K562 (cell line): ENCODE measurements at regions not wholly inside any gene's neighbourhood (a gene's known extent, or its start where the extent isn't known, plus 50 kb on each side); places are given as distances from the start of the nearest gene placed in this dataset.
A peak's percentile ranks its signal among the peaks of the same experiment; 100 is the strongest.

Experiments used
- EHMT2 ChIP-seq: fragments of 450-650 bp; IDR thresholded peaks from 2 replicates; pipeline ENCODE4 v1.6.1; 2018; ENCODE audit warnings: antibody characterized with exemption
- HDAC6 ChIP-seq: IDR thresholded peaks from 2 replicates; pipeline ENCODE4 v1.6.1; 2012; ENCODE audit warnings: low read depth, mild to moderate bottlenecking, control low read depth, inconsistent platforms, low read length, moderate library complexity
- HMG20B ChIP-seq: fragments of 250-450 bp; sonication (Bioruptor Pico); IDR thresholded peaks from 2 replicates; pipeline ENCODE4 v1.5.0; 2021; ENCODE audit warnings: mild to moderate bottlenecking
- KLF1 ChIP-seq: fragments of 450-650 bp; IDR thresholded peaks from 2 replicates; pipeline ENCODE4 v1.6.1; 2016; ENCODE audit warnings: missing genetic modification characterization, missing compliant biosample characterization
- MGA ChIP-seq: fragments of 450-650 bp; IDR thresholded peaks from 2 replicates; pipeline ENCODE4 v1.6.1; 2016; ENCODE audit warnings: mild to moderate bottlenecking, moderate library complexity
- NFE2 ChIP-seq: IDR thresholded peaks from 2 replicates; pipeline ENCODE4 v1.6.1; 2014; ENCODE audit warnings: antibody characterized with exemption, low read depth
- SMARCE1 ChIP-seq: fragments of 450-650 bp; IDR thresholded peaks from 2 replicates; pipeline ENCODE4 v1.7.1; 2016; ENCODE audit warnings: mild to moderate bottlenecking
- SNIP1 ChIP-seq: fragments of 450-650 bp; IDR thresholded peaks from 2 replicates; pipeline ENCODE4 v1.7.1; 2017; ENCODE audit warnings: low read depth, mild to moderate bottlenecking
- THRAP3 ChIP-seq: fragments of 450-650 bp; IDR thresholded peaks from 2 replicates; pipeline ENCODE4 v1.6.1; 2016; ENCODE audit warnings: mild to moderate bottlenecking, inconsistent platforms, borderline replicate concordance
- ZBTB1 ChIP-seq: sonication (generic); formaldehyde crosslinking; IDR thresholded peaks from 2 replicates; pipeline ENCODE4 v1.8.1; 2023; ENCODE audit warnings: missing genetic modification reagents, low read depth, mild to moderate bottlenecking, borderline replicate concordance
- ZBTB9 ChIP-seq: fragments of 450-650 bp; formaldehyde crosslinking; IDR thresholded peaks from 2 replicates; pipeline ENCODE4 v1.4.0; 2020; ENCODE audit warnings: mild to moderate bottlenecking, moderate library complexity
- ZNF311 ChIP-seq: fragments of 250-450 bp; sonication (Bioruptor Pico); IDR thresholded peaks from 2 replicates; pipeline ENCODE4 v1.4.0; 2020; ENCODE audit warnings: mild to moderate bottlenecking, moderate library complexity
- ZNF316 ChIP-seq: fragments of 450-650 bp; IDR thresholded peaks from 2 replicates; pipeline ENCODE4 v1.6.1; 2016
- ZNF507 ChIP-seq: conservative IDR thresholded peaks from 2 replicates; pipeline ENCODE4 v1.6.1; 2017; ENCODE audit warnings: missing genetic modification characterization, missing compliant biosample characterization
- TF ChIP-seq, protein P1 (sequence below), 2 experiments: IDR thresholded peaks in 1 of 2; conservative IDR thresholded peaks in 1 of 2; 2 replicates each; pipeline ENCODE4 v1.6.1; 2016; ENCODE audit warnings: low read depth in 2 of 2, mild to moderate bottlenecking in 1 of 2, missing compliant biosample characterization in 1 of 2, missing genetic modification characterization in 1 of 2, moderate library complexity in 1 of 2

DNA sequence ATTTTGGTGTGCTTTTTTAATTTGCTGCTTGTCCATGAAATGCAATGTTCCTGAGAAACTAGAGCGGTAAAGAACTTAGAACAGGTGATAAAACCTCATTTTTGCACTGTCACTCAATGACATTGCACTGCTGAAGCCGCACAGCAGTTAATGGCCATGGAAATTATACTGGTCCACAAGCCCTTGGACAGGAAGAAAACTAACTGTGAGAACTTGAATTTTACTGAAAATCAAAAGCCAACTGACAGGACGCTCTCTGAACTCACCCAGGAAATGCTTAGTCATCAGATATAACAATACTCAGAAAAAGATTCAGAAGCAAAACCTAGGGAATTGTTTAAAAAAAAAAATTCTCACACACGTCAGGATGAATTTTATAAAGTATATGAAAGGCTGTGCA is 246.4 kb upstream of the SLC7A11 start (continued):
- TF ChIP-seq MGA (no peak), ZNF316 (peak; percentile 99), EHMT2 (no peak), SMARCE1 (peak; percentile 40; the same call in 1 of the 2 replicates), ZNF311 (no peak), HMG20B (CRISPR knock-in tag) (no peak), ZBTB9 (CRISPR knock-in tag) (no peak), THRAP3 (no peak), NFE2 (peak; percentile 98), KLF1 (tag) (no peak), SNIP1 (no peak), ZBTB1 (no peak), ZNF507 (tag) (no peak), HDAC6 (no peak)
- TF ChIP-seq, protein P1, sequence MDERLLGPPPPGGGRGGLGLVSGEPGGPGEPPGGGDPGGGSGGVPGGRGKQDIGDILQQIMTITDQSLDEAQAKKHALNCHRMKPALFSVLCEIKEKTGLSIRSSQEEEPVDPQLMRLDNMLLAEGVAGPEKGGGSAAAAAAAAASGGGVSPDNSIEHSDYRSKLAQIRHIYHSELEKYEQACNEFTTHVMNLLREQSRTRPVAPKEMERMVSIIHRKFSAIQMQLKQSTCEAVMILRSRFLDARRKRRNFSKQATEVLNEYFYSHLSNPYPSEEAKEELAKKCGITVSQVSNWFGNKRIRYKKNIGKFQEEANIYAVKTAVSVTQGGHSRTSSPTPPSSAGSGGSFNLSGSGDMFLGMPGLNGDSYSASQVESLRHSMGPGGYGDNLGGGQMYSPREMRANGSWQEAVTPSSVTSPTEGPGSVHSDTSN (CRISPR knock-in tag; IDR thresholded peaks at IDR 0.05; ENCODE audit: low read depth) = no peak
- TF ChIP-seq, protein P1 (tag; conservative IDR thresholded peaks at IDR 0.05; ENCODE audit: low read depth) = no peak
